PC-3 (cell line): ENCODE measurements at regions not wholly inside any gene's neighbourhood (a gene's known extent, or its start where the extent isn't known, plus 50 kb on each side); places are given as distances from the start of the nearest gene placed in this dataset.

Source experiments
- ATAC-seq: fragments of 200-7000 bp; cut with Tn5 transposase; 2 replicates; pipeline ENCODE4 v1.9.1; 2020; ENCODE audit warnings: mild to moderate bottlenecking, moderate library complexity
- BruUV-seq: library from RNA; stranded (reverse); fragments of 400-500 nt; replicated peaks from 2 replicates; lab custom pipeline; 2021; lab: Mats Ljungman, UMichigan
- CTCF ChIA-PET: fragments of 300-600 bp; sonication (Branson Sonifier 250); formaldehyde crosslinking; loops from one replicate; lab custom pipeline; 2022; ENCODE audit warnings: antibody characterized with exemption; lab: Charles Lee
- POLR2A ChIA-PET: fragments of 300-600 bp; sonication (Branson Sonifier 250); formaldehyde crosslinking; loops from one replicate; lab custom pipeline; 2022; ENCODE audit warnings: antibody characterized with exemption; ENCODE audit not compliant: unreplicated experiment; lab: Charles Lee
- DNase-seq: peaks from one replicate; pipeline ENCODE4 v3.0.0-alpha.2; 2015
- H2AFZ ChIP-seq: fragments of 300-600 bp; sonication (generic); 2 replicates; pipeline ENCODE4 v1.6.0; 2016; ENCODE audit warnings: antibody characterized with exemption, low read length
- H3F3A ChIP-seq: fragments of 300-600 bp; sonication (generic); one replicate; pipeline ENCODE4 v1.6.0; 2017; ENCODE audit warnings: antibody characterized with exemption, low read length, control low read depth, mild to moderate bottlenecking; ENCODE audit not compliant: unreplicated experiment
- H3K27ac ChIP-seq: fragments of 300-600 bp; sonication (generic); 2 replicates; pipeline ENCODE4 v1.5.1; 2016; ENCODE audit warnings: mild to moderate bottlenecking, low read length
- H3K27me3 ChIP-seq: fragments of 300-600 bp; sonication (generic); 2 replicates; pipeline ENCODE4 v1.6.1; 2016; ENCODE audit warnings: low read length, mixed read lengths
- H3K36me3 ChIP-seq: fragments of 300-600 bp; sonication (generic); 2 replicates; pipeline ENCODE4 v1.6.1; 2016; ENCODE audit warnings: low read depth, mixed run types, low read length, mixed read lengths
- H3K4me1 ChIP-seq: fragments of 300-600 bp; sonication (generic); 2 replicates; pipeline ENCODE4 v1.5.1; 2016; ENCODE audit warnings: low read length; ENCODE audit not compliant: insufficient read depth
- H3K4me2 ChIP-seq: fragments of 300-600 bp; sonication (generic); 2 replicates; pipeline ENCODE4 v1.6.0; 2016; ENCODE audit warnings: low read length
- H3K4me3 ChIP-seq: fragments of 300-600 bp; sonication (generic); 2 replicates; pipeline ENCODE4 v1.5.1; 2016; ENCODE audit warnings: mild to moderate bottlenecking, low read length, mixed read lengths
- H3K79me2 ChIP-seq: fragments of 300-600 bp; sonication (generic); 2 replicates; pipeline ENCODE4 v1.6.1; 2017; ENCODE audit warnings: low read length, mixed read lengths
- H3K9ac ChIP-seq: fragments of 300-600 bp; sonication (generic); 2 replicates; pipeline ENCODE4 v1.6.0; 2016; ENCODE audit warnings: mild to moderate bottlenecking, low read length
- H3K9me2 ChIP-seq: fragments of 300-600 bp; sonication (generic); replicated peaks from 2 replicates; pipeline ENCODE4 v1.6.1; 2016; ENCODE audit warnings: mixed run types, low read length, mixed read lengths
- H3K9me3 ChIP-seq: fragments of 300-600 bp; sonication (generic); 2 replicates; pipeline ENCODE4 v1.6.1; 2016; ENCODE audit warnings: low read length, mixed read lengths
- H4K20me1 ChIP-seq: fragments of 300-600 bp; sonication (generic); 2 replicates; pipeline ENCODE4 v1.6.1; 2016; ENCODE audit warnings: low read length, mixed read lengths
- CTCF ChIP-seq: fragments of 300-600 bp; sonication (generic); conservative IDR thresholded peaks from 2 replicates; pipeline ENCODE4 v1.5.1; 2017; ENCODE audit warnings: antibody characterized with exemption, low read depth, mild to moderate bottlenecking, low read length
- EZH2 ChIP-seq: fragments of 300-600 bp; sonication (generic); IDR thresholded peaks from one replicate; pipeline ENCODE4 v1.6.1; 2017; ENCODE audit warnings: antibody characterized with exemption, mild to moderate bottlenecking, low read length; ENCODE audit not compliant: unreplicated experiment
- EZH2phosphoT487 ChIP-seq: fragments of 300-600 bp; sonication (generic); IDR thresholded peaks from 2 replicates; pipeline ENCODE4 v1.6.1; 2018; ENCODE audit warnings: mild to moderate bottlenecking, antibody characterized with exemption, low read length, borderline replicate concordance
- intact Hi-C: fragments of 100-400 bp; cut with micrococcal nuclease; formaldehyde crosslinking; loops from 2 replicates; pipeline ENCODE4 v1.9.0; 2023

DNA sequence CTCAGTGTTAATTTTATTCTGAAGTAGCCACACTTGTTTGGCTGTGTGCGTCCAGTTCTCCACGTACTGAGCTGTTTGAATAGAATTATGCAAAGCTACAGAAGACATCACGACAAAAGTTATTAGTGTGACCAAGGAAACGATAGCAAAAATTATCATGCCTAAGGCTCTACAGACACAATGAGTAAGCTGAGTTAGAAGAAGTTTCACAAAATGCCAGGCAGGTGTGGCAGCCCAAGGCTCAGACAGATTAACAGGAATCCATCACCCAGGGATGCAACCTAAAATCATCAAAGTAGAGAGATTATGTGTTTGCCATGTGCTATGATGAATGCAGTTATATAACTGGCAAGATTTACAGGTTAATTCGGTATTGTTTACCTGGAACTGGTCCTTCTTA lies 73.1 kb upstream of the INCENP start:
- Histone ChIP-seq H4K20me1 (no peaks in the 10 kb centered on the region), H3K9me2 (no peaks in the 10 kb centered on the region), H3K9me3 (no peaks in the 10 kb centered on the region), H3K36me3 (no peaks in the 10 kb centered on the region), H3K79me2 (no peaks in the 10 kb centered on the region), H3K4me1 (peaks cover 63% of the 10 kb centered on the region), H2AFZ (no peak overlapping the region), H3K27me3 (no peaks in the 10 kb centered on the region), H3F3A (no peaks in the 10 kb centered on the region), H3K4me2 (no peak overlapping the region), H3K4me3 (no peak overlapping the region), H3K9ac (no peak overlapping the region), H3K27ac (0 out of 2 replicates have a peak overlapping the region, but pooled peaks have one; percentile 6)
- ATAC-seq (no peak), DNase-seq (peak; percentile 45)
- intact Hi-C loops: no loop called here
- BruUV-seq: no TSS peak
- no peak for TF ChIP-seq EZH2
- no peak for TF ChIP-seq CTCF
- TF ChIP-seq EZH2phosphoT487: no peak
- ChIA-PET CTCF (no interaction called here), POLR2A (no interaction called here)

GRCh38 chr11:62048100-62048499 lies 75.7 kb upstream of the INCENP start:
- H3K27me3 ChIP-seq: no peaks in the 10 kb centered on the region
- peak; percentile 61 for DNase-seq
- H3K9ac ChIP-seq: no peak overlapping the region
- TF ChIP-seq EZH2 (no peak), CTCF (no peak), EZH2phosphoT487 (no peak)
- ChIA-PET CTCF (no interaction called here), POLR2A (interaction anchor here (0.7 kb wide), 1 partner anchor 82 kb away, joined by 3 read pairs; no protein-coding TSS in a partner anchor)
- peak; percentile 31 for ATAC-seq
- no TSS peak for BruUV-seq
- peaks cover 73% of the 10 kb centered on the region for H3K4me1 ChIP-seq
- H3K36me3 ChIP-seq: no peaks in the 10 kb centered on the region
- H3K4me3 ChIP-seq: no peak overlapping the region
- H3K4me2 ChIP-seq: no peak overlapping the region
- intact Hi-C loops: no loop called here
- peak overlapping the region; percentile 97 for H3K27ac ChIP-seq
- H3K9me3 ChIP-seq: no peaks in the 10 kb centered on the region
- no peaks in the 10 kb centered on the region for H3K9me2 ChIP-seq
- H2AFZ ChIP-seq: no peak overlapping the region
- no peaks in the 10 kb centered on the region for H3K79me2 ChIP-seq
- H4K20me1 ChIP-seq: no peaks in the 10 kb centered on the region
- peaks cover 7% of the 10 kb centered on the region for H3F3A ChIP-seq

DNA sequence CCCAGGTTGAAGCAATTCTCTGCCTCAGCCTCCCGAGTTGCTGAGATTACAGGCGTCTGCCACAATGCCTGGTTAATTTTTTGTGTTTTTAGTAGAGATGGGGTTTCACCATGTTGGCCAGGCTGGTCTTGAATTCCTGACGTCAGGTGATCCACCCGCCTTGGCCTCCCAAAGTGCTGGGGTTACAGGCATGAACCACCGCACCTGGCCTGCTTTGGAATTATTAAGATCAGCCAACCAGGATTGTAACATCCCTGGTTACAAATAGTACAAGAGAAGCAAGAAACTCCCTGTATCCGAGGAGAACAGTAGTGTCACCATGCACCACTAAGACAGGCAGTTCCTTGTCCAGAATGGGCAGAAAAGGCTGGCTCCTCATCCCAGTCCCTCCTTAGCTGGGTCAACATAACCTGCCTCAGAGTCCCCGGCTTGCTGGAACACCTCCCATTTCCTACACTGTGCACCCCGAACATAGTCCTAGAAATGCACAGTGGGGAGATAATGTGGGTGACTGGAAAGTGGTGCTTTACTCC lies 77.2 kb upstream of the INCENP start:
- no peaks in the 10 kb centered on the region for H3K36me3 ChIP-seq
- peak overlapping the region; percentile 52 for H3K9ac ChIP-seq
- DNase-seq (no peak), ATAC-seq (no peak)
- H3K27ac ChIP-seq: peak overlapping the region; percentile 97
- no peaks in the 10 kb centered on the region for H3K9me2 ChIP-seq
- CTCF ChIA-PET: no interaction called here
- intact Hi-C loops: no loop called here
- H3F3A ChIP-seq: peaks cover 7% of the 10 kb centered on the region
- no peaks in the 10 kb centered on the region for H4K20me1 ChIP-seq
- TF ChIP-seq EZH2 (no peak), EZH2phosphoT487 (no peak)
- 0 out of 2 replicates have a peak overlapping the region, but pooled peaks have one; percentile 14 for H3K4me2 ChIP-seq
- no peak overlapping the region for H2AFZ ChIP-seq
- H3K4me1 ChIP-seq: peaks cover 67% of the 10 kb centered on the region
- BruUV-seq: TSS peak; percentile 68
- H3K79me2 ChIP-seq: no peaks in the 10 kb centered on the region
- POLR2A ChIA-PET: interaction anchor here (0.6 kb wide), 1 partner anchor 72 kb away, joined by 4 read pairs; no protein-coding TSS in a partner anchor
- no peaks in the 10 kb centered on the region for H3K27me3 ChIP-seq
- H3K9me3 ChIP-seq: no peaks in the 10 kb centered on the region
- no peak overlapping the region for H3K4me3 ChIP-seq
